ENCODE measurements at regions not wholly inside any gene's neighbourhood (a gene's known extent, or its start where the extent isn't known, plus 50 kb on each side); places are given as distances from the start of the nearest gene placed in this dataset.

DNA sequence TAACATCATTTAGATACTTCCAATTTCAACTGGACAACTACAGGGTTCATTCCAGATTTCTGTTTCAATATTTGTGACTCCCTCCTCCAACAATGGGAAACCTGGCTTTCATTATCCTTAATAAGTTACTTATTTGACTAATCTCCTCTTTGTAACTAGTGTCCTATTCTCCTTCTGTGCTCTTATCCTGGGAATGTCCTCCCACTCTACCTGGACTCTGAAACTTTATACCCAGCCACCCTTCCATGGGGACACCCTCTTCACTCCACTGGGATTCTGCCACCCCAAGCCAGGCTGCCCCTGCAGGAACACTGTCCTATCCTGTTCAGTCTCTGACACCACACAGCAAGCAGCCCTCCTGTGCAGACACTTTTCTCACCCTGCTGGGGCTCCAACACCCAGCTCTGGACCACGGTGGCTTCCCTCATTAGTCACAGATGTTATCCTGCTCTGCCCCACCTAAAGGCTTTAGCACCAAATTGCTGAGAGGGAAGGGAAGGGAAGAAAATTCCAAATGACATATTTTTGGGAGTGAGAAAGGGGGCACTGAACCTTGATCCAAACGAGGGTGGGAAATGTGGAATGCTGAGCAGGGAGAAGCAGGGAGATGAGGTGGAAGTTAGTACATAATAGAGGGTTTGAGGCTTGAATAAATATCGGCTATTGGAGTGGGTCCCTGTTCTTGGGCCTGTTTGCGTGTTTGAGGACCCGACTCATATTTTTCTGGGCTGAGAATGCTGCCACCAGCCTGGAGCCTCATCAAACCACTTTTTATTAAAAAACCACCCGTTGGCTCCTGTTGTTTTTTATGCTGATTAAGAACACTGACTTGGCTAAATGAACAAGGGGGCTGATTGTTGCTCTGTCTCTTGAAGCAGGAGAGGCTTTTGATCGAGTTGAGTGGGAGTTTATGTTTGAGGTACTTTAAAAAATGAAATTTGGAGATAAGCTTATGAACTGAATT, 54.0 kb upstream of the AKIRIN2 start:
- TF ChIP-seq, protein P1, sequence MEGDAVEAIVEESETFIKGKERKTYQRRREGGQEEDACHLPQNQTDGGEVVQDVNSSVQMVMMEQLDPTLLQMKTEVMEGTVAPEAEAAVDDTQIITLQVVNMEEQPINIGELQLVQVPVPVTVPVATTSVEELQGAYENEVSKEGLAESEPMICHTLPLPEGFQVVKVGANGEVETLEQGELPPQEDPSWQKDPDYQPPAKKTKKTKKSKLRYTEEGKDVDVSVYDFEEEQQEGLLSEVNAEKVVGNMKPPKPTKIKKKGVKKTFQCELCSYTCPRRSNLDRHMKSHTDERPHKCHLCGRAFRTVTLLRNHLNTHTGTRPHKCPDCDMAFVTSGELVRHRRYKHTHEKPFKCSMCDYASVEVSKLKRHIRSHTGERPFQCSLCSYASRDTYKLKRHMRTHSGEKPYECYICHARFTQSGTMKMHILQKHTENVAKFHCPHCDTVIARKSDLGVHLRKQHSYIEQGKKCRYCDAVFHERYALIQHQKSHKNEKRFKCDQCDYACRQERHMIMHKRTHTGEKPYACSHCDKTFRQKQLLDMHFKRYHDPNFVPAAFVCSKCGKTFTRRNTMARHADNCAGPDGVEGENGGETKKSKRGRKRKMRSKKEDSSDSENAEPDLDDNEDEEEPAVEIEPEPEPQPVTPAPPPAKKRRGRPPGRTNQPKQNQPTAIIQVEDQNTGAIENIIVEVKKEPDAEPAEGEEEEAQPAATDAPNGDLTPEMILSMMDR (IDR thresholded peaks at IDR 0.05) = no peak
- TF ChIP-seq POLR2A (IDR thresholded peaks at IDR 0.05) (no peak), EP300 (IDR thresholded peaks at IDR 0.05) (no peak)
